HG03571 (cell line): ENCODE measurements at regions not wholly inside any gene's neighbourhood (a gene's known extent, or its start where the extent isn't known, plus 50 kb on each side); places are given as distances from the start of the nearest gene placed in this dataset.

Experiments
- ATAC-seq: cut with Tn5 transposase; IDR thresholded peaks from one replicate; pipeline ENCODE4 v1.9.1; 2021; ENCODE audit not compliant: unreplicated experiment

GRCh38 chr2:18797133-18797845 is 207.9 kb upstream of the NT5C1B start:
- no peak for ATAC-seq

GRCh38 chr2:18795906-18796305 is 206.5 kb upstream of the NT5C1B start:
- no peak for ATAC-seq

GRCh38 chr2:18792684-18793083 is 203.3 kb upstream of the NT5C1B start:
- ATAC-seq: no peak

GRCh38 chr2:18792226-18792629 is 202.9 kb upstream of the NT5C1B start:
- ATAC-seq: no peak

- ATAC-seq: no peak
Observed at GRCh38 chr2:18791172-18791797, 201.9 kb upstream of the NT5C1B start.

- no peak for ATAC-seq
Observed at GRCh38 chr2:18790509-18791171, 201.3 kb upstream of the NT5C1B start.

- no peak for ATAC-seq
Observed at GRCh38 chr2:18788592-18788991, 199.2 kb upstream of the NT5C1B start.

GRCh38 chr2:18787726-18788125 is 198.4 kb upstream of the NT5C1B start:
- no peak for ATAC-seq

GRCh38 chr2:18784245-18784644 is 194.9 kb upstream of the NT5C1B start:
- no peak for ATAC-seq

- no peak for ATAC-seq
Observed at GRCh38 chr2:18781541-18782280, 192.3 kb upstream of the NT5C1B start.

- no peak for ATAC-seq
Observed at GRCh38 chr2:18777250-18777812, 188.0 kb upstream of the NT5C1B start.

- ATAC-seq: no peak
Observed at GRCh38 chr2:18771212-18771611, 181.8 kb upstream of the NT5C1B start.

GRCh38 chr2:18763338-18763737 is 174.0 kb upstream of the NT5C1B start:
- ATAC-seq: no peak

- ATAC-seq: no peak
Observed at GRCh38 chr2:18762667-18763066, 173.3 kb upstream of the NT5C1B start.

- ATAC-seq: no peak
Observed at GRCh38 chr2:18754286-18754685, 164.9 kb upstream of the NT5C1B start.

GRCh38 chr2:18753722-18754121 is 164.4 kb upstream of the NT5C1B start:
- ATAC-seq: no peak

GRCh38 chr2:18752667-18753422 is 163.5 kb upstream of the NT5C1B start:
- no peak for ATAC-seq

GRCh38 chr2:18752022-18752493 is 162.7 kb upstream of the NT5C1B start:
- ATAC-seq: no peak

GRCh38 chr2:18750672-18751554 is 161.5 kb upstream of the NT5C1B start:
- ATAC-seq: no peak
